Lung (tissue), 11 donors: ENCODE measurements at regions not wholly inside any gene's neighbourhood (a gene's known extent, or its start where the extent isn't known, plus 50 kb on each side); places are given as distances from the start of the nearest gene placed in this dataset.

Experiments
- ATAC-seq: fragments of 200-7000 bp; cut with Tn5 transposase; one replicate; pipeline ENCODE4 v1.9.1; 2020; ENCODE audit warnings: moderate number of reproducible peaks; ENCODE audit not compliant: insufficient read depth, low FRiP score
- DNase-seq, 3 donors: peaks; one replicate each; pipeline ENCODE4 v3.0.0-alpha.2; 2013 to 2017
- H3K27ac ChIP-seq, 2 donors: one replicate each; pipeline ENCODE4 v1.5.1; 2013; ENCODE audit warnings: mild to moderate bottlenecking in 2 of 2, moderate library complexity in 2 of 2, control low read depth in 1 of 2, inconsistent platforms in 1 of 2, low read depth in 1 of 2, low read length in 1 of 2
- H3K27me3 ChIP-seq, 3 donors: one replicate each; pipeline ENCODE4 v1.5.1; 2013; ENCODE audit warnings: low read length in 2 of 3; ENCODE audit not compliant: control insufficient read depth in 3 of 3, insufficient read depth in 3 of 3
- H3K36me3 ChIP-seq, 4 donors: one replicate each; pipeline ENCODE4 v1.5.1; 2013; ENCODE audit warnings: low read length in 4 of 4, mild to moderate bottlenecking in 1 of 4, moderate library complexity in 1 of 4; ENCODE audit not compliant: control insufficient read depth in 4 of 4, insufficient read depth in 4 of 4
- H3K4me1 ChIP-seq, 5 donors: one replicate each; pipeline ENCODE4 v1.5.1; 2013; ENCODE audit warnings: low read length in 5 of 5, mild to moderate bottlenecking in 2 of 5, moderate library complexity in 1 of 5; ENCODE audit not compliant: control insufficient read depth in 5 of 5, insufficient read depth in 5 of 5
- H3K4me3 ChIP-seq: one replicate; pipeline ENCODE4 v1.5.1; 2013; ENCODE audit warnings: mild to moderate bottlenecking, control low read depth, moderate library complexity
- H3K9ac ChIP-seq, 2 donors: one replicate each; pipeline ENCODE4 v1.5.1; 2013; ENCODE audit warnings: low read length in 2 of 2, control low read depth in 1 of 2; ENCODE audit not compliant: insufficient read depth in 1 of 2
- H3K9me3 ChIP-seq, 4 donors: one replicate each; pipeline ENCODE4 v1.5.1; 2013; ENCODE audit warnings: low read length in 3 of 4, mild to moderate bottlenecking in 1 of 4, moderate library complexity in 1 of 4; ENCODE audit not compliant: control insufficient read depth in 4 of 4, insufficient read depth in 3 of 4
- WGBS, 2 donors: extraction: QIAGEN DNeasy Blood & Tissue Kit; methylation state at CpG; one replicate each; pipeline ENCODE4 v1.1.7; 2013; 5-methylcytosine and 5-hydroxymethylcytosine counted together
- TF ChIP-seq, protein P1 (sequence below): IDR thresholded peaks from 2 replicates; pipeline ENCODE4 v1.5.1; 2012; ENCODE audit warnings: mild to moderate bottlenecking; ENCODE audit errors: control extremely low read depth, extremely low read depth
- donor health status: control.
- donor health status: control.
- donor health status: Bipolar disorder and iron deficiency.
- donor health status: healthy.
- donor health status: DM: yes; HTN: yes; CAD: no.

DNA sequence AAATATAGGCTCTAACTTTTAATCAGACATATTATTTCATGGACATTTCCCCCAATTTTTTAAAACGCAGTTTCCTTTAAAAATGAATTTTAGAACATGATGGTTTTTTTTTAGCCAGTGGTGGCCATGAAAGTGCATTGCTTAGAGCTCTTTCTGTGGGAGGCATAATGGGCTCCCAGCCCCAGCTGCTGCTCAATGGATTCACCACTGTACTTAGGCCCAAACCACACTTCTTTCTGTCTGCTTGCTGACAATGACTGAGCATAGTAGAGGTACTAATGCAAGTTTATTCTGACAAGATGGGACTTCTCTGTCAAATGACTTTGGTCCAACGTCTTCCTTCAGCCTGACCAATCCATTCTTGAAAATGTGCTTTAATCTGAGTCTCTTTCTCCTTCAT lies 400.2 kb upstream of the GRIA3 start:
- peaks cover 0 to 4% (median 0%) of the 10 kb centered on the region in 4 donors for H3K9me3 ChIP-seq
- H3K4me1 ChIP-seq, result no peaks in the 10 kb centered on the region
- no peaks in the 10 kb centered on the region for H3K27me3 ChIP-seq
- H3K36me3 ChIP-seq, result no peaks in the 10 kb centered on the region
- no peak overlapping the region for H3K27ac ChIP-seq
- 48 to 80% methylated on average over 2 of the region's 2 CpGs for whole genome bisulfite sequencing, 2 donors
- no peak for ATAC-seq
- DNase-seq, result no peak
- H3K4me3 ChIP-seq, result no peak overlapping the region
- H3K9ac ChIP-seq, result no peak overlapping the region
- TF ChIP-seq, protein P1, sequence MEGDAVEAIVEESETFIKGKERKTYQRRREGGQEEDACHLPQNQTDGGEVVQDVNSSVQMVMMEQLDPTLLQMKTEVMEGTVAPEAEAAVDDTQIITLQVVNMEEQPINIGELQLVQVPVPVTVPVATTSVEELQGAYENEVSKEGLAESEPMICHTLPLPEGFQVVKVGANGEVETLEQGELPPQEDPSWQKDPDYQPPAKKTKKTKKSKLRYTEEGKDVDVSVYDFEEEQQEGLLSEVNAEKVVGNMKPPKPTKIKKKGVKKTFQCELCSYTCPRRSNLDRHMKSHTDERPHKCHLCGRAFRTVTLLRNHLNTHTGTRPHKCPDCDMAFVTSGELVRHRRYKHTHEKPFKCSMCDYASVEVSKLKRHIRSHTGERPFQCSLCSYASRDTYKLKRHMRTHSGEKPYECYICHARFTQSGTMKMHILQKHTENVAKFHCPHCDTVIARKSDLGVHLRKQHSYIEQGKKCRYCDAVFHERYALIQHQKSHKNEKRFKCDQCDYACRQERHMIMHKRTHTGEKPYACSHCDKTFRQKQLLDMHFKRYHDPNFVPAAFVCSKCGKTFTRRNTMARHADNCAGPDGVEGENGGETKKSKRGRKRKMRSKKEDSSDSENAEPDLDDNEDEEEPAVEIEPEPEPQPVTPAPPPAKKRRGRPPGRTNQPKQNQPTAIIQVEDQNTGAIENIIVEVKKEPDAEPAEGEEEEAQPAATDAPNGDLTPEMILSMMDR, result no peak

DNA sequence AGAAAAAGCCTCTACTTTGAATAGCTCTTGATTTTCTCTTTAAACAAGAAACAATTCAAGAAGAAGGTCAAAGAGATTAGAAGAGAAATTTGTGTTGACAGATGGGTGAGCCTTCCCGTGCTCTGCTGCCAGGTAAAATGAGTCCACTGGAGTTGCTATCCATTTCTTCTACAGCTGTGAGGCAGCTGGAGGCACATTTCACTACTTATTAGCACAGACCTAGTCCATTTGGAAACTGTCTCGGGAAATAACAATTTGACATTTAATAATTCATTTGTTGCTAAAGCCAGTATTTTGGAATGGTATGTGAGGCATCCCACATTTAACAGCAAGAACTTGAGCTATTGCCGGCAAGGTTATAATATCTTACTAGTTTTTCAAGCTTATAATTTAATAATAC lies 396.8 kb upstream of the GRIA3 start:
- ATAC-seq (no peak), DNase-seq (no peak)
- no peaks in the 10 kb centered on the region for H3K4me1 ChIP-seq
- no peak overlapping the region for H3K4me3 ChIP-seq
- no peaks in the 10 kb centered on the region for H3K36me3 ChIP-seq
- H3K27ac ChIP-seq, result no peak overlapping the region
- TF ChIP-seq, protein P1, result no peak
- WGBS, 2 donors, result 64 to 73% methylated on average over 3 of the region's 3 CpGs
- H3K9ac ChIP-seq, result no peak overlapping the region
- no peaks in the 10 kb centered on the region for H3K27me3 ChIP-seq
- H3K9me3 ChIP-seq, result peaks cover 0 to 4% (median 0%) of the 10 kb centered on the region in 4 donors

DNA sequence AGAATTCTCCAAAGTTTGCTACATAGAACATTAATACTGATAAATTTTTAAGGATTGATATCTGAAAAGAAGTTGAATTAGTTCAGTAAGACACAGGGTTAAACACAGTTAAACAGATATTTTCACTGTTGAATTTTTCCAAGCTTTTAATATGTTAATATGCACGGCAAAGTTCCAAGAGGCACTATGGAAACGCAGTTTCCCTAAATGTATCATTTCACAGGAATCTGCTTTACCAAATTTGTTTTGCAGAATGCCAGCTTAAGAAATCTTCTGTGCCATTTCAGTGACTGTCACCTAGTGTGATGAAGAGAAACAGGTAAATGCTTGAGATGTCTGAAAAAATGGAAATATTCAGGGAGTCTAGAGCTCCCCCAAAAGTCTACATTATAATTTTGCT lies 395.9 kb upstream of the GRIA3 start:
- TF ChIP-seq, protein P1, result no peak
- ATAC-seq (no peak), DNase-seq (no peak)
- Histone ChIP-seq H3K4me1 (no peaks in the 10 kb centered on the region), H3K36me3 (no peaks in the 10 kb centered on the region), H3K4me3 (no peak overlapping the region), H3K9me3 (peaks cover 0 to 4% (median 0%) of the 10 kb centered on the region in 4 donors), H3K27ac (no peak overlapping the region), H3K9ac (no peak overlapping the region), H3K27me3 (no peaks in the 10 kb centered on the region)
- whole genome bisulfite sequencing, 2 donors, result 76 to 91% methylated on average over 2 of the region's 2 CpGs

DNA sequence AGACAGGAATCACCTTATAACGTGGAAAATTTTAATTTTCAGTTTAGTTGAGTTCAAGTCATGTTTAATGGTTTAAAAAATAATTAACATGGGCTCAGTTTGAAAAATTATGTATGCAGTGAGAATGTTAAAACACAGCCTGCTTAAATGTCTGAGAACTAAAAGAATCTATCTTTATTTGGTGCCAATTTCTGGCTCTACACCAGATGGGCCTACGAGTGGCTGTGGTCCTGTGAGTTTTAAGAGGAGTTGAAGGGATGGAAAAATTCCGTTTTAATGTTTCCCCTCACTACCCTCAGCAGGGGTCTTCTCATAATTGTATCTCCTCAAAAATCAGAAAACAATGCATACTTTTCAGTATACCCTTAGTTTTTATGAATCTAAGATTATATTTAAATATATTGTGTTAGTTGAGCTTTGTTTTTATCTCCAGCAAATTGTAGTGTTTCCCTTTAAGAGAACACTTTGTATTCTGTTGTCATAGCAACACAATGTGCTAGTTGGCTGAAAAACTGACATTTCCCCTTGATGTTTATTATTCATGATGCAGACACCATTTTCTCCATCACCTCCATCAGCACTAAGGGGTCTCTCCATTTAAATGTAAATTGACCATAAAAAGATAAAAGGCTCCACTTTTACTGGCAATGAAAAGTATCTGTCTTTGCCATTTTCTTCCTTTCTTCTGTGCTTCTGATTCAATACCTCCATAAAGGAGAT lies 393.5 kb upstream of the GRIA3 start:
- no peaks in the 10 kb centered on the region for H3K36me3 ChIP-seq
- WGBS, 2 donors, result 43 to 68% methylated on average over 3 of the region's 3 CpGs
- DNase-seq (no peak), ATAC-seq (no peak)
- no peaks in the 10 kb centered on the region for H3K4me1 ChIP-seq
- H3K9me3 ChIP-seq, result peaks cover 0 to 4% (median 0%) of the 10 kb centered on the region in 4 donors
- H3K4me3 ChIP-seq, result no peak overlapping the region
- TF ChIP-seq, protein P1, result no peak
- H3K9ac ChIP-seq, result no peak overlapping the region
- no peak overlapping the region for H3K27ac ChIP-seq
- no peaks in the 10 kb centered on the region for H3K27me3 ChIP-seq
